Stomach (tissue), 8 donors: ENCODE measurements at regions not wholly inside any gene's neighbourhood (a gene's known extent, or its start where the extent isn't known, plus 50 kb on each side); places are given as distances from the start of the nearest gene placed in this dataset.

Source experiments
- DNase-seq, 2 donors: peaks; one replicate each; pipeline versions ENCODE4 v3.0.0 to v3.0.0-alpha.2; 2013 to 2019
- H3K27ac ChIP-seq, 5 donors: fragments of 200-600 bp in 4 of 5; sonication (generic) in 4 of 5; one replicate each; pipeline ENCODE4 v1.5.1; 2013 to 2019; ENCODE audit warnings: mild to moderate bottlenecking in 1 of 5, moderate library complexity in 1 of 5
- H3K27me3 ChIP-seq, 3 donors: fragments of 200-600 bp; sonication (generic); one replicate each; pipeline ENCODE4 v1.5.1; 2017 to 2019; ENCODE audit warnings: mixed run types in 1 of 3
- H3K36me3 ChIP-seq, 4 donors: fragments of 200-600 bp; sonication (generic); 1 replicate in 3 of 4; 2 replicates in 1 of 4; pipeline ENCODE4 v1.5.1; 2016 to 2019
- H3K4me1 ChIP-seq, 4 donors: fragments of 200-600 bp; sonication (generic); one replicate each; pipeline ENCODE4 v1.5.1; 2016 to 2019
- H3K4me3 ChIP-seq, 4 donors: fragments of 200-600 bp; sonication (generic) in 3 of 4; one replicate each; pipeline ENCODE4 v1.5.1; 2016 to 2019; ENCODE audit warnings: mild to moderate bottlenecking in 1 of 4
- H3K9me3 ChIP-seq, 4 donors: fragments of 200-600 bp; sonication (generic); one replicate each; pipeline ENCODE4 v1.5.1; 2016 to 2019
- EP300 ChIP-seq: sonication (generic); formaldehyde crosslinking; IDR thresholded peaks from one replicate; pipeline ENCODE4 v1.6.1; 2017; ENCODE audit warnings: antibody characterized with exemption
- POLR2A ChIP-seq, 4 donors: fragments of 450-650 bp; IDR thresholded peaks; one replicate each; pipeline ENCODE4 v1.6.1; 2016; ENCODE audit warnings: antibody characterized with exemption in 4 of 4, control low read depth in 2 of 4, mild to moderate bottlenecking in 1 of 4, moderate library complexity in 1 of 4
- POLR2AphosphoS5 ChIP-seq, 3 donors: sonication (generic); formaldehyde crosslinking; IDR thresholded peaks; one replicate each; pipeline ENCODE4 v1.6.1; 2016; ENCODE audit warnings: antibody characterized with exemption in 3 of 3
- WGBS, 5 donors: extraction: QIAGEN DNeasy Blood & Tissue Kit in 3 of 5; methylation state at CpG; one replicate each; pipeline versions ENCODE4 v1.1.5 to v1.1.7; 2013 to 2018; 5-methylcytosine and 5-hydroxymethylcytosine counted together
- intact Hi-C: fragments of 100-400 bp; cut with DNase I; formaldehyde crosslinking; loops from one replicate; pipeline ENCODE4 v1.15.1; 2023; ENCODE audit warnings: low total_unique reads
- TF ChIP-seq, protein P1 (sequence below), 7 experiments: fragments of 450-650 bp in 4 of 7; fragments of 200-600 bp in 3 of 7; sonication (generic) in 3 of 7; IDR thresholded peaks; one replicate each; pipeline ENCODE4 v1.5.1; 2016 to 2019; ENCODE audit warnings: antibody characterized with exemption in 7 of 7, control low read depth in 2 of 7, mild to moderate bottlenecking in 1 of 7
- donor health status: healthy with polysubstance abuse.
- donor health status: Bipolar disorder and iron deficiency.
- donor health status: healthy.

- no peak for TF ChIP-seq POLR2AphosphoS5 (IDR thresholded peaks at IDR 0.05)
- TF ChIP-seq, protein P1, sequence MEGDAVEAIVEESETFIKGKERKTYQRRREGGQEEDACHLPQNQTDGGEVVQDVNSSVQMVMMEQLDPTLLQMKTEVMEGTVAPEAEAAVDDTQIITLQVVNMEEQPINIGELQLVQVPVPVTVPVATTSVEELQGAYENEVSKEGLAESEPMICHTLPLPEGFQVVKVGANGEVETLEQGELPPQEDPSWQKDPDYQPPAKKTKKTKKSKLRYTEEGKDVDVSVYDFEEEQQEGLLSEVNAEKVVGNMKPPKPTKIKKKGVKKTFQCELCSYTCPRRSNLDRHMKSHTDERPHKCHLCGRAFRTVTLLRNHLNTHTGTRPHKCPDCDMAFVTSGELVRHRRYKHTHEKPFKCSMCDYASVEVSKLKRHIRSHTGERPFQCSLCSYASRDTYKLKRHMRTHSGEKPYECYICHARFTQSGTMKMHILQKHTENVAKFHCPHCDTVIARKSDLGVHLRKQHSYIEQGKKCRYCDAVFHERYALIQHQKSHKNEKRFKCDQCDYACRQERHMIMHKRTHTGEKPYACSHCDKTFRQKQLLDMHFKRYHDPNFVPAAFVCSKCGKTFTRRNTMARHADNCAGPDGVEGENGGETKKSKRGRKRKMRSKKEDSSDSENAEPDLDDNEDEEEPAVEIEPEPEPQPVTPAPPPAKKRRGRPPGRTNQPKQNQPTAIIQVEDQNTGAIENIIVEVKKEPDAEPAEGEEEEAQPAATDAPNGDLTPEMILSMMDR (IDR thresholded peaks at IDR 0.05): no peak
- no peak for TF ChIP-seq POLR2A (IDR thresholded peaks at IDR 0.05)
- TF ChIP-seq EP300: no peak
- intact Hi-C loops: no loop called here
- no peaks in the 10 kb centered on the region for H3K27me3 ChIP-seq
- no peaks in the 10 kb centered on the region for H3K4me1 ChIP-seq
- 69 to 94% (median 88%) methylated on average over 1 of the region's 1 CpG for WGBS, 5 donors
- H3K4me3 ChIP-seq: no peak overlapping the region
- DNase-seq: no peak
- H3K27ac ChIP-seq: no peak overlapping the region
- H3K36me3 ChIP-seq: no peaks in the 10 kb centered on the region
- no peaks in the 10 kb centered on the region for H3K9me3 ChIP-seq
Measured at GRCh38 chr7:144908324-144908723, 72.5 kb upstream of the TPK1 start.

DNA sequence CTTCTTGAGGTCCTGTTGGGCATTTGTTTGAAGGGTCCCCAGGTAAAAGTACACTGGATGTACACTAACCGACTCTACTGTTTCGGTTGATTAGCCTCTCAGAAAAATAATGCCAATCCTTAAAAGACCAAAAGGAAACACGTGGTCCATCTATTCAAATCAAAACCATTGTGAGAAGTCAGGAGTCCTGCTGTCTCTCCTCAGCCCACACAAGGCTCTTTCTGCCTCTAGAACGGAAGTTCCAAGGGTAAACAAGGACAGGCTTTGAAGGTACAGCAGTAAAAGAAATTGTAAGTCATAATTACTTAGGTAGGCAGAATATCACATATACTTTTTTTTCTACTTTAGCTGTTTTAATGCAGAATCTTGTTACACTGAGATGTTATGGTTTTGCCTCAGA, 71.7 kb upstream of the TPK1 start:
- Histone ChIP-seq H3K27ac (no peak overlapping the region), H3K4me3 (no peak overlapping the region), H3K27me3 (no peaks in the 10 kb centered on the region), H3K4me1 (no peaks in the 10 kb centered on the region), H3K9me3 (no peaks in the 10 kb centered on the region), H3K36me3 (no peaks in the 10 kb centered on the region)
- 47 to 56% (median 51%) methylated on average over 4 of the region's 4 CpGs for WGBS, 5 donors
- intact Hi-C loops: no loop called here
- TF ChIP-seq POLR2AphosphoS5 (IDR thresholded peaks at IDR 0.05) (no peak), EP300 (no peak), POLR2A (IDR thresholded peaks at IDR 0.05) (no peak)
- TF ChIP-seq, protein P1 (IDR thresholded peaks at IDR 0.05): no peak
- DNase-seq: no peak

- no peaks in the 10 kb centered on the region for H3K27me3 ChIP-seq
- TF ChIP-seq, protein P1 (IDR thresholded peaks at IDR 0.05): no peak
- no peaks in the 10 kb centered on the region for H3K4me1 ChIP-seq
- DNase-seq: no peak
- no peaks in the 10 kb centered on the region for H3K9me3 ChIP-seq
- WGBS, 5 donors: 77 to 95% (median 93%) methylated on average over 3 of the region's 3 CpGs
- no peak overlapping the region for H3K27ac ChIP-seq
- intact Hi-C loops: no loop called here
- no peaks in the 10 kb centered on the region for H3K36me3 ChIP-seq
- H3K4me3 ChIP-seq: no peak overlapping the region
Measured at GRCh38 chr7:144903201-144903600, 67.3 kb upstream of the TPK1 start.

DNA sequence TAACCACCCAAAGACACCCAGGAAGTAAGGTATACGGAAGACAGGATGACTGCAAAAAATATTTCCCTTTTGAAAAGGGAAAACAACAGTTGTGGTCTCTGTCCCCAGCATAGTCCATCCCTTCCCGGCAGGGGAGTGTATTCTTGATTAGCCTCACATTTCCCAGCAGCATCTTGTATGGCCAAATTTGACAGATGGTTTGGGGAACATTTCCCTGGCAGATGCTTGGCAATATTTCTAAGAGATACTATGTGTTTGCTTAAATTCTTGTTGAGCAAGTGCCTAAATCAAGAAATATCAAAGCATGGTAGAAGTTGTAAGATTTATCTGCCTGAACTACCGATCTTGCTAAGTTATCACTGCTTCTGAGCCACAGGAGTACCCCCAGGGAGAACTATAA, 56.9 kb upstream of the TPK1 start:
- no peak for DNase-seq
- no peaks in the 10 kb centered on the region for H3K27me3 ChIP-seq
- TF ChIP-seq POLR2A (IDR thresholded peaks at IDR 0.05): no peak
- no peak for TF ChIP-seq POLR2AphosphoS5 (IDR thresholded peaks at IDR 0.05)
- TF ChIP-seq EP300: no peak
- TF ChIP-seq, protein P1 (IDR thresholded peaks at IDR 0.05): no peak
- no peak overlapping the region for H3K27ac ChIP-seq
- H3K4me3 ChIP-seq: no peak overlapping the region
- H3K4me1 ChIP-seq: no peaks in the 10 kb centered on the region
- WGBS, 5 donors: 57 to 78% (median 69%) methylated on average over 3 of the region's 3 CpGs
- intact Hi-C loops: no loop called here
- H3K36me3 ChIP-seq: no peaks in the 10 kb centered on the region
- H3K9me3 ChIP-seq: no peaks in the 10 kb centered on the region
